NCI-H146 treated with DMSO at 0.1 percent for 48 hours (cell line): ENCODE measurements at regions not wholly inside any gene's neighbourhood (a gene's known extent, or its start where the extent isn't known, plus 50 kb on each side); places are given as distances from the start of the nearest gene placed in this dataset.
"Not testable (repeated sequence)": the region's sequence is repeated elsewhere in the genome, so short reads cannot be mapped to it uniquely, and the experiment has no call there.

ENCODE experiments used
- DNase-seq: peaks from one replicate; lab custom pipeline; 2025; ENCODE audit not compliant: unreplicated experiment; lab: John Stamatoyannopoulos, UW

DNA sequence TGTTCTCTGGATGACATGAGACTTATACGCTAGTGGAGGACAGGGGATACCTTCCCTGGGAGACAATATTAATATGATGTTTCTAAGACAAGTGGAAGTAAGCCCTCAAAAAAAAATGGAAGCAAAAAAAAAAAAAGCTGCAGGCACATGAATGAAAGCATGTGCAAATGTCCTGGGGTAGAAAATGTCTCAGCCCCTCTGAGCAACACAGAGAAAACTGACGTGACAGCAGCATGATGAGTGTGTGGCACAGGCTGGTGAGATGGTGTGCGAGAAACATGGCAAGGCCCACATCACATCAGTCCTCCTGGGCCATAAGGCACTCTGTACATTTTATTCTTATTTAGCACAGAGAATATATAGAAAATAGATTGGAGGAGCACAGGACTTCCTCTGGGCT lies 254.7 kb upstream of the PFKP start:
- no peak for DNase-seq

DNA sequence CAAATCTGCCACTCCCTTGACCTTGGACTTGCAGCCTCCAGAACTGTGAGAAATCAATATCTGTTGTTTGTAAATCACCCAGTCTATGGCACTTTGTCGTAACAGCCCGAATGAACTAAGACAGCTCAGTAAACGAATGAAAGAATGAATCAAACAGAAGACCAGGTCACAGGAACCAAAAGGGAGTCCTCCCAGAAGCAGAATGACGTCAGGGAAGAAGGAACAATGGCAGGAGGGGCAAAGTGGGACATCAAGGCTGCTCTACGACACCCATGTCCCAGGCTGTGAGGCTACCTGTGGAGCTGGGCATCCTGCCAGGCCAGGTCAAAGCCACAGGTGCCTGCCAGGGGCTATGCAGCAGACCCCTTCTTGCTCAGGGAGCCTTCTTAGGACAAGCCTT lies 267.2 kb upstream of the PFKP start:
- DNase-seq = no peak

- DNase-seq = no peak
Measured at GRCh38 chr10:2798336-2799022, 268.9 kb upstream of the PFKP start.

- no peak for DNase-seq
Measured at GRCh38 chr10:2791774-2792443, 275.4 kb upstream of the PFKP start.

- no peak for DNase-seq
Measured at GRCh38 chr10:2790396-2791188, 276.8 kb upstream of the PFKP start.

- DNase-seq = no peak
Measured at GRCh38 chr10:2786251-2786650, 281.1 kb upstream of the PFKP start.

GRCh38 chr10:2784766-2785165 lies 282.6 kb upstream of the PFKP start:
- no peak for DNase-seq

DNA sequence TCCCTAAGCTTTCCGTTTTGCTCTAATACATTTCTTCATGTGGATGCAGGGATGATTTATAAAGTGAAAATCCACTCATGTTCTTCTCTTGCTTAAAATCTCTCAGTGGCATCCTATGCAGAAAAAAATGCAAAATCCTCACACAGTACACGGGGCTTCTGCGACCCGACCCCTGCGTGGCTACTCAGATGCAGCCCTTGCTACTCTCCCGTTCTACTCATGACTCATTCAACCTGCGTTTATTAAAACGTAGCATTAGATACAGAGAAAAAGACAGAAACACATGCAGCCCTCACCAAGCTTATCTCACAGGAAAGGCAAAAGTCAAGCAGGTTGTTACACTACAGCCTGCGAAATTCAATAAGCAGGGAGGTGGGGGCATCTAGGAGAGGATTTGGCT lies 284.4 kb upstream of the PFKP start:
- DNase-seq = no peak

- DNase-seq = no peak
Measured at GRCh38 chr10:2782265-2782664, 285.1 kb upstream of the PFKP start.

- DNase-seq = no peak
Measured at GRCh38 chr10:2777666-2778355, 289.5 kb upstream of the PFKP start.

- no peak for DNase-seq
Measured at GRCh38 chr10:2772816-2773631, 294.3 kb upstream of the PFKP start.

- no peak for DNase-seq
Measured at GRCh38 chr10:2772135-2772534, 295.2 kb upstream of the PFKP start.

GRCh38 chr10:2767293-2767692 lies 300.1 kb upstream of the PFKP start:
- DNase-seq = not testable (repeated sequence)

DNA sequence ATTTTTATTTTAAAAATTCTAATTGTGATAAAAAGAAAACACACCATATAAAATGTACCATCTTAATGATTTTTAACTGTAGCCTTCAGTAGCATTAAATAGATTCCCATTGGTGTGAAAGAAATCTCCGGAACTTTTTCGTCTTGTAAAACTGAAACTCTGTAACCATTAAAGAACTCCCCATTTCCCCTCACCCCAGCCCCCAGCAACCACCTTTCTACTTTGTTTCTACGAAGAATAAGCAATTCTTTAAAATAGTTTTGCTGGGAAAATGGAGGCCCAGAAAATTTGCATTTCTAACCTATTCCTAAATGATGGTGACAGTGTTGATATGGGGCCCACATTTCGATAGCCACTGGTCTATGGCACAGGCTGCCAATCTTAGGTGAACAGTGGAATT lies 305.4 kb upstream of the PFKP start:
- DNase-seq = no peak

DNA sequence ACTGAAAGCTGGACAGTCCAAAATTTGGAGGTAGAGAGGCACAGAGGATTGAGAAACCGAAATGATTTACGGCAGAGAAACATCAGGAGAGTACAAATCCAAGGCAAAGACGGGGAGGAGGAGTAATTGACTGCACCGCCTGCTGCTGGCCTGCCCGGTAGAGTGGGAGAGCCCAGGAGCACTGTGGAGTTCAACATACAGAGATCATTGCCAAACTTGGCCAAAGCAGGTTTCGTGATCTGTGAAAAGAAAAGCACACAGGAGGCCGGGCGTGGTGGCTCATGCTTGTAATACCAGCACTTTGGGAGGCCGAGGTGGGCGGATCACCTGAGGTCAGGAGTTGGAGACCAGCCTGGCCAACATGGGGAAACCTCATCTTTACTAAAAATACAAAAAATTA lies 306.0 kb upstream of the PFKP start:
- DNase-seq = no peak

GRCh38 chr10:2760736-2761135 lies 306.6 kb upstream of the PFKP start:
- no peak for DNase-seq

GRCh38 chr10:2759233-2759632 lies 308.1 kb upstream of the PFKP start:
- no peak for DNase-seq

- no peak for DNase-seq
Measured at GRCh38 chr10:2754943-2755342, 312.4 kb upstream of the PFKP start.

- DNase-seq = no peak
Measured at GRCh38 chr10:2748287-2748686, 319.1 kb upstream of the PFKP start.

DNA sequence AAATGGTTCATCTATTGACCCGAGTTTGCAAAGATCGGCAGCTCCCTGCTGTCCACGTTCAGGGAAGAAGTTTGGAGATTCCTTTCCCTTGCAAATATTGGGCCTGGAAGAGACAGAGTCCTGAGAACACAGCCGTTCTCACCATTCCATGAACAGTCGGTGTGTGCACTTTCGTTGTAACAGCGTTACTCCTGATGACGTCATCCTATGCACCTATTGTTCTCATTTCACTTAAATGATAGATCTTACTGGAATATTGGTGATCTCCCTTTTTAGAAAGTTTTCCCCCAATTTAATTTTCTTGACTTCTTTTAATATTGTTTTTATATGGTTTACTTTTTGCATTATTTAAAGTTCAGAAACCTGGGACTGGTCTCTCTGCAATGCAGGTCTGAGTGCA lies 320.7 kb upstream of the PFKP start:
- DNase-seq = no peak

GRCh38 chr10:2745666-2746065 lies 321.7 kb upstream of the PFKP start:
- no peak for DNase-seq
